HG02938 (cell line): ENCODE measurements at regions not wholly inside any gene's neighbourhood (a gene's known extent, or its start where the extent isn't known, plus 50 kb on each side); places are given as distances from the start of the nearest gene placed in this dataset.

ENCODE experiments used
- ATAC-seq: cut with Tn5 transposase; IDR thresholded peaks from one replicate; pipeline ENCODE4 v1.9.1; 2021; ENCODE audit warnings: mild to moderate bottlenecking, moderate library complexity; ENCODE audit not compliant: unreplicated experiment

DNA sequence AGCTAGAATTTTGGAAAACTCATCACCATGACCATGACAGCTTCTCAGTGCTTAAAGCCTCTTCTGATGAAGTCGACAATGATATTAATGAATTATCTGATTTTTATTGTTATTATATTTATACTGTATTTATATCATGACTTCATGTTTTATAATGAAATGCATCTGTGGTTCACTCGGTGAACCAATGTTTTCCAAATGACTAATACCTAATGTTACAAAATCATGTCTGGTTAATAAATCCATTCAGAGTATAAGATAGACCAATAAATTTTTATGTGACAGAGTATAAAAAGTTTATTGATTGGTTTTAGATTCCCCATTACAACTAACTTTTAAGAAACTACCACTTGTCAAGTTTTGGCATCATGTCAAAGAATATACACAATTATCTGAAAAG is 416.5 kb downstream of the MLLT3 start:
- ATAC-seq: no peak

- ATAC-seq: no peak
Observed at GRCh38 chr9:20200991-20201431, 412.2 kb upstream of the SLC24A2 start.

- no peak for ATAC-seq
Observed at GRCh38 chr9:20200581-20200980, 411.7 kb upstream of the SLC24A2 start.

DNA sequence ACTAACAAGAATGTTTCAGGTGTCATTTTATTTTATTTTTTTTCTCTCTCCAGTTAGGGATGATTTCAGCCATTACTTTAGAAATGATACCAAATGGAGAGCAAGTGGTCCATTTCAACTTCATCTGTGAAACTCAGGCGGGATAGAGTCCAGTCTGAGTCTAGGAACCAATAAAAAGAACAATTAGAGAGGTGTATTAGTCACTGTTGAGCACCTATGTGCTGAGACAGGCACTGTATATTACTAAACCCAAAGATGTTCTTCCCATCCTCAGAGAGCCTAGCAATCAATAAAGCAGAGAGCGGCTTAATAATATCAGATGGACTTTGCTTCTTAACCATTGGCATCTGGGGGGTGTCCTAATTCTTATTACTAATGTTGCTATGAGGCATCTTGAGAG is 410.3 kb upstream of the SLC24A2 start:
- ATAC-seq: no peak

GRCh38 chr9:20197976-20198685 is 409.3 kb upstream of the SLC24A2 start:
- no peak for ATAC-seq

DNA sequence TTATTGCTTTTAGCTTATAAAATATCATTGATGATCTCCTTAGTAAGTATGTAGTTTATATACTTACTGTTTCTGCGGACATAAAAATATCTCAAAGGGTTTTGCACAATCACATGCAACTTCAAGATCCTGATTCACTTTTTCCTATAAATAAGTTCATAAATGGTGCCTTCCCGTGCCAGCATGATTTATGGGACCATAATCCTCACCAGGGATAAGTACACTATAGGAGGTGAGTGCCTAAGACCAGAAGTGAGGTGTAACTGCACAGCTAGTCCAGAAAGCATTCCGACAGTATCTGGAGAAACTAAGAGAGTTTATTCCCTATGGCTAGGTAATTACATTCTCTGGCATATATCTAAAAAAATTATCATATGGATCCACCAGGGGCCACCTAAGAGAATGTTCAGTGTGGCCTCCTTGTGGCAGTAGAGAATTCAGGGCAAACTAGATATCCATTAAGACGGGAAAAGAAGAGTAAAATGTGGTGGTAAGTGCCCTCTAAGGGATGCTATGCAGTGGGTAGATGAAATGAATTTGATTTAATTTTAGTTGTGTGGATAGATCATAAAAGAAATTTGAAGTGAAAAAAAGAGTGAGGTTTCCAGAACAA is 402.5 kb upstream of the SLC24A2 start:
- ATAC-seq: no peak

DNA sequence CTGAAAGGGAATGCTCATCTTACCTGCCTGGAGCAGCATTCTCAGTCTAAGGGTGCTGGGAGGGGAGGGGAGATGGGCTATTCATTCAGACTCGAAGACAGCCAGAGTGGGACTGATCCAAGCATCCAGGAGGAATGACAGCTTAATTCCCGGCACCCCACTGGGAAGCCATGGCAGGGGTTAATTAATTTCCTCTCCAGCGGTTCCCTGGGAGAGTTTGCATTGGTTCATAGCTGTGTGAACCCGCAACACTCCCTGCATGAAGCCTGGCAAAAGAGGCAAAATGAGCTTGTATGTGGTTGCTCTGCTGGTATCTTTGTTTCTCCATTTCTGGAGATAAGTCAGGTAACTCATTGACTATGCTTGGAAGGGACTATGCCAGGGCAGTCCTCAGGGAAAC is 401.0 kb upstream of the SLC24A2 start:
- no peak for ATAC-seq

GRCh38 chr9:20188616-20189369 is 400.0 kb upstream of the SLC24A2 start:
- ATAC-seq: no peak

- ATAC-seq: no peak
Observed at GRCh38 chr9:20187318-20187717, 398.5 kb upstream of the SLC24A2 start.

- ATAC-seq: no peak
Observed at GRCh38 chr9:20186823-20187222, 398.0 kb upstream of the SLC24A2 start.

DNA sequence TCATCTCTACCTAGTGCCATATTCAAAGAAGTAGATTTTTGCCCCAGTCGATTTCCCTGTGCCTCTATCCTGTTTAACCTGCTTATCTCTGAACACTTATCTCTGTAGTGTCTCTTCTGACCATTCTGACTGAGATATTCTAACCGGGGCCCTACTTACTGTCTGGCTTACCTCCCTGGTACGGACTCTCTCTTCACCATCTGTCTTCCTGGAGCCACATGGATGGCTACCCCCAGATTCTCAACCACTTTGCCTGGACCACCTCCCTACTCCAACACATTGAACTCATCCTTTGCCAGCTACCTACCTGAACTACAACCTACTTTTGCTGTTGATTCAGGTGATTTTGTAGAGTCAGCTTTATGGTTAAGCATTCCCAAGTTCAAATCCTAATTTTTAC is 397.4 kb upstream of the SLC24A2 start:
- no peak for ATAC-seq

DNA sequence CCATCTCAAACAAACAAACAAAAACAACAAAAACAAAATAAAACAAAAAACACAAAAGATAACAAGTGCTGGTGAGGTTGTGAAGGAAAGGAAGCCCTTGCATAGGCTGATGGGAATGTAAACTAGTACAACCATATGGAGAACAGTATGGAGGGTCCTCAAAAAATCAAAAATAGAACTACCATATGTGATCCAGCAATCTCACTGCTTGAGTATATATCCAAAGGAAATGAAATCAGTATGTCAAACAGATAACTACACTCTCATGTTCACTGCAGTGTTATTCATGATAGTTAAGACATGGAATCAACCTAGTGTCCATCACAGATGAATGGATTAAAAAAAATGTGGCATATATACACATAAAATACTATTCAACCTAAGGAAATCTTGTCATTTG is 395.7 kb upstream of the SLC24A2 start:
- no peak for ATAC-seq

GRCh38 chr9:20178679-20179078 is 389.8 kb upstream of the SLC24A2 start:
- ATAC-seq: no peak

DNA sequence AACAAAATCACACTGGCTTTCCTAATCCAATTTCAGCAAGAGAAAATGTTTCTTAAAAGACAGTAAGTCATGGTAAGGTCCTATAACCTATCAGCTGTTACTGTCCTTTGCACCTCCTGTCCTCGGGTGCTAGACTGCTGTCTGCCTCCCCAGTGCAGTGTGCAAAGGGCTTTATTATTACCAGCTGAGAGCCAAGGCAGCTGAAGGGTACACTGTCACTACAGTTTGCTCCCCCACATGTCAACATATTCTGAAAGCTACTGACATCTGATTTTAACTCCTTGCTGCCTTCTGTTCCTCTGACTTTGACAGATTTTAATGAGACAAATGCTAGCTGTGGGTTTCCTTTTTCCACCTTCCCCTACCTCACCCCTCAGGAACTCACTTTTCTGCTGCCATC is 389.4 kb upstream of the SLC24A2 start:
- no peak for ATAC-seq

GRCh38 chr9:20170122-20170521 is 381.3 kb upstream of the SLC24A2 start:
- ATAC-seq: no peak

DNA sequence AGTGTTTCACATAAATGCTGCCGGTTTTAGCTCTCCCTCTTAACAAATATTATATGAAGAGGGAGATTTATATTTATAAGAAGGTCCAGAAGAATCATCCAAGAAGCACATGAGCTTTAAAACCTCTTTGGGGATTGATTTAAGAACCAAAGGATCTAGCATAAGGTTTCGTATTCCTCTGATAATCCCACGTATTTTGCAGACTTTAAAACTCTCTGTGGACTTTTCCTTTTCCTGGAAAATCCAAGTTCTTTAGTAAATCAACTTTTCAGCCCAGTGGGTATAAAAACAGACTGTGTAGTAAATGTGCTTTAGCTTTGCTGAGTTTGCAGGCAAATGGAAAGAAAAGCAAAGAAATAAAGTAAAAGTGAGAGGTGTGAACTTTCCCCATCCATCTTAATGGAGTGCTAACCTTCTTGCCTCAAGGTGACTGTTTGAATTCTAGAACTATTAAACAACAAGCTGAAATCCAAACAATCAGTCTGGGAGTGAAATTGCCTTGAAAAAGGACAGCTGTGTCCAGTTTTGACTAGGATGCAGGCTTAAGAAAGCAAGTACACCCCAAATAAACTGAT is 363.4 kb upstream of the SLC24A2 start:
- no peak for ATAC-seq

- ATAC-seq: no peak
Observed at GRCh38 chr9:20148416-20148815, 359.6 kb upstream of the SLC24A2 start.

GRCh38 chr9:20144197-20144596 is 355.4 kb upstream of the SLC24A2 start:
- no peak for ATAC-seq

- no peak for ATAC-seq
Observed at GRCh38 chr9:20139763-20140290, 351.0 kb upstream of the SLC24A2 start.

DNA sequence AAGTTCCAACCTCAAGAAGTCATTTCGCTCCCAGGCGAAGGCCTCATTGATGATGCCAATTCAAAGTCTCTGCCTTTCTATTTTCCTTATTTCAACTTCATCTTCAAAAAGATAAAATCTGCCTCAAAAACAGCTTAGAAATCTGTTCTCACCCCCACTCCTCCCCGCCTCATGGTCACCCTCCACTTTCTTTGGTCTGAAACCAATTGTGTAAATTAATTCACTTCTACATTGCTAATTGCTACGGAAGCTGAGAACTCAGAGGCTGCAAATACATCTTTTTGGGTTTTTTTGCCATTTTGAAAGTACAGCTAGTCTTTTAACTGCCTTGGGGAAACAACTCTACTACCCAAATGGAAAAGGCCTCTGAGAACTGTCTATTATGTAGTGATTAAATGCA is 350.0 kb upstream of the SLC24A2 start:
- no peak for ATAC-seq

- no peak for ATAC-seq
Observed at GRCh38 chr9:20138116-20138515, 349.3 kb upstream of the SLC24A2 start.
